ENCODE measurements at regions not wholly inside any gene's neighbourhood (a gene's known extent, or its start where the extent isn't known, plus 50 kb on each side); places are given as distances from the start of the nearest gene placed in this dataset.

DNA sequence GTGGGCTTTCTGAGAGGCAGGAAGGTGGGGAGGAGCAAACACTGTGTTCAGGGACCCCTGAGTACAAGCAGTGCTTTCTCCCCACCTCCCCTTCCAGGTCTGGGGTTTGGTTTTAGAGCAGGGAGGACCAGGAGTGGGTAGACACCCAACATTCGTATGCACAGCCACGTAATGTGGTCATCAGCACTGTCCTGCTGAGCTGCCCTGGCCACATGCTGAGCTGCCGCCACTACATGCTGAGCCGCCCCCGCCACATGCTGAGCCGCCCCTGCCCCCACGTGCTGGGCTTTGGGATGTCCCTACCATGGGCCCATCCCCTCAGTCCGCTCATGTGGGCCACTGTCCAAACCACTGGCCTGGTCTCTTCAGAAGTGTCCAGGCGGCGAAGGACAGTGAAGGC, 214.9 kb upstream of the CST7 start:
- DNase-seq (ENCODE audit: low read depth, low spot score) (no peak), ATAC-seq (no peak)
- Histone ChIP-seq H3K4me3 (ENCODE audit: low read depth in 2 of 2, low read length in 2 of 2) (no peak overlapping the region), H3K27me3 (ENCODE audit: control insufficient read depth, insufficient read depth, low read length) (no peaks in the 10 kb centered on the region; the same call in 1 of the 2 replicates), H3K36me3 (ENCODE audit: control insufficient read depth, insufficient read depth, low read length) (no peaks in the 10 kb centered on the region), H3K9me3 (ENCODE audit: control insufficient read depth, insufficient read depth, low read depth, low read length) (no peaks in the 10 kb centered on the region), H3K27ac (ENCODE audit: low read length) (no peak overlapping the region), H3K4me1 (ENCODE audit: control insufficient read depth, insufficient read depth, low read length) (no peaks in the 10 kb centered on the region)
- ChIA-PET POLR2A (no interaction called here), CTCF (no interaction called here)
- no peak for TF ChIP-seq POLR2AphosphoS5 (IDR thresholded peaks at IDR 0.05; ENCODE audit: low read depth, low read length)
- TF ChIP-seq, protein P1, sequence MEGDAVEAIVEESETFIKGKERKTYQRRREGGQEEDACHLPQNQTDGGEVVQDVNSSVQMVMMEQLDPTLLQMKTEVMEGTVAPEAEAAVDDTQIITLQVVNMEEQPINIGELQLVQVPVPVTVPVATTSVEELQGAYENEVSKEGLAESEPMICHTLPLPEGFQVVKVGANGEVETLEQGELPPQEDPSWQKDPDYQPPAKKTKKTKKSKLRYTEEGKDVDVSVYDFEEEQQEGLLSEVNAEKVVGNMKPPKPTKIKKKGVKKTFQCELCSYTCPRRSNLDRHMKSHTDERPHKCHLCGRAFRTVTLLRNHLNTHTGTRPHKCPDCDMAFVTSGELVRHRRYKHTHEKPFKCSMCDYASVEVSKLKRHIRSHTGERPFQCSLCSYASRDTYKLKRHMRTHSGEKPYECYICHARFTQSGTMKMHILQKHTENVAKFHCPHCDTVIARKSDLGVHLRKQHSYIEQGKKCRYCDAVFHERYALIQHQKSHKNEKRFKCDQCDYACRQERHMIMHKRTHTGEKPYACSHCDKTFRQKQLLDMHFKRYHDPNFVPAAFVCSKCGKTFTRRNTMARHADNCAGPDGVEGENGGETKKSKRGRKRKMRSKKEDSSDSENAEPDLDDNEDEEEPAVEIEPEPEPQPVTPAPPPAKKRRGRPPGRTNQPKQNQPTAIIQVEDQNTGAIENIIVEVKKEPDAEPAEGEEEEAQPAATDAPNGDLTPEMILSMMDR (IDR thresholded peaks at IDR 0.05): no peak
- no peak for TF ChIP-seq TCF7L2 (IDR thresholded peaks at IDR 0.05; ENCODE audit: low read depth, low read length)
- no peak for TF ChIP-seq SIN3A (IDR thresholded peaks at IDR 0.05; ENCODE audit: borderline replicate concordance, insufficient read depth, low read depth, low read length)
- TF ChIP-seq, protein P2, sequence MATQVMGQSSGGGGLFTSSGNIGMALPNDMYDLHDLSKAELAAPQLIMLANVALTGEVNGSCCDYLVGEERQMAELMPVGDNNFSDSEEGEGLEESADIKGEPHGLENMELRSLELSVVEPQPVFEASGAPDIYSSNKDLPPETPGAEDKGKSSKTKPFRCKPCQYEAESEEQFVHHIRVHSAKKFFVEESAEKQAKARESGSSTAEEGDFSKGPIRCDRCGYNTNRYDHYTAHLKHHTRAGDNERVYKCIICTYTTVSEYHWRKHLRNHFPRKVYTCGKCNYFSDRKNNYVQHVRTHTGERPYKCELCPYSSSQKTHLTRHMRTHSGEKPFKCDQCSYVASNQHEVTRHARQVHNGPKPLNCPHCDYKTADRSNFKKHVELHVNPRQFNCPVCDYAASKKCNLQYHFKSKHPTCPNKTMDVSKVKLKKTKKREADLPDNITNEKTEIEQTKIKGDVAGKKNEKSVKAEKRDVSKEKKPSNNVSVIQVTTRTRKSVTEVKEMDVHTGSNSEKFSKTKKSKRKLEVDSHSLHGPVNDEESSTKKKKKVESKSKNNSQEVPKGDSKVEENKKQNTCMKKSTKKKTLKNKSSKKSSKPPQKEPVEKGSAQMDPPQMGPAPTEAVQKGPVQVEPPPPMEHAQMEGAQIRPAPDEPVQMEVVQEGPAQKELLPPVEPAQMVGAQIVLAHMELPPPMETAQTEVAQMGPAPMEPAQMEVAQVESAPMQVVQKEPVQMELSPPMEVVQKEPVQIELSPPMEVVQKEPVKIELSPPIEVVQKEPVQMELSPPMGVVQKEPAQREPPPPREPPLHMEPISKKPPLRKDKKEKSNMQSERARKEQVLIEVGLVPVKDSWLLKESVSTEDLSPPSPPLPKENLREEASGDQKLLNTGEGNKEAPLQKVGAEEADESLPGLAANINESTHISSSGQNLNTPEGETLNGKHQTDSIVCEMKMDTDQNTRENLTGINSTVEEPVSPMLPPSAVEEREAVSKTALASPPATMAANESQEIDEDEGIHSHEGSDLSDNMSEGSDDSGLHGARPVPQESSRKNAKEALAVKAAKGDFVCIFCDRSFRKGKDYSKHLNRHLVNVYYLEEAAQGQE (IDR thresholded peaks at IDR 0.05; ENCODE audit: insufficient read depth in 1 of 2, low read depth in 2 of 2, low read length in 1 of 2): no peak
- no TSS peak for BruUV-seq (replicated peaks)
- in situ Hi-C loops (cut with HindIII; ENCODE audit: low pct_unique_long_range_greater_than_20kb, low sequenced_read_pairs) (no loop called here), intact Hi-C loops (cut with micrococcal nuclease; ENCODE audit: unreplicated experiment) (no loop called here)

DNA sequence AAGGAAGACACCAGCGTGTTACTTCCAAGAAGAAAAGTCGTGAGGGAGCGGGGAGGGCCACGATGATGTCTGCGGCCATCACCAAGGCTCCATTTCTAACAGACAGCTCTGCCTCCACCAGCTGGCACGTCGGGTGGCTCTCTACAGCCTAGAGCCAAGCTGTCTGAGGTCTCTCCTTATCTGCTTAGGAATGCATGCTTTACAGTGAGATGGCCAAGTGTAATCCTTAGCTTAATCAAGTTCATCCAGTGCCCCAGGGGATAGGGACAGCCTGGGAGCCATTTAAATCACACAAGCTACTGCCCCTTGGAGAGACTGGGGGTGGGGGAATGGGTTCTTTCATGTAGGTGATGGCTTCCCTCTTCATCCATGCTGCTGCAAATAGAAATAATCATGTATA, 213.8 kb upstream of the CST7 start:
- in situ Hi-C loops (cut with HindIII; ENCODE audit: low pct_unique_long_range_greater_than_20kb, low sequenced_read_pairs): no loop called here
- no peak for DNase-seq (ENCODE audit: low read depth, low spot score)

More for the DNA sequence above, 213.8 kb upstream of the CST7 start:
- Histone ChIP-seq H3K27me3 (ENCODE audit: control insufficient read depth, insufficient read depth, low read length) (no peaks in the 10 kb centered on the region; the same call in 1 of the 2 replicates), H3K4me3 (ENCODE audit: low read depth in 2 of 2, low read length in 2 of 2) (no peak overlapping the region), H3K36me3 (ENCODE audit: control insufficient read depth, insufficient read depth, low read length) (no peaks in the 10 kb centered on the region), H3K4me1 (ENCODE audit: control insufficient read depth, insufficient read depth, low read length) (no peaks in the 10 kb centered on the region), H3K9me3 (ENCODE audit: control insufficient read depth, insufficient read depth, low read depth, low read length) (no peaks in the 10 kb centered on the region), H3K27ac (ENCODE audit: low read length) (no peak overlapping the region)
- ChIA-PET CTCF (no interaction called here), POLR2A (no interaction called here)
- intact Hi-C loops (cut with micrococcal nuclease; ENCODE audit: unreplicated experiment): no loop called here
- TF ChIP-seq POLR2AphosphoS5 (IDR thresholded peaks at IDR 0.05; ENCODE audit: low read depth, low read length): no peak
- TF ChIP-seq, protein P2 (IDR thresholded peaks at IDR 0.05; ENCODE audit: insufficient read depth in 1 of 2, low read depth in 2 of 2, low read length in 1 of 2): no peak
- ATAC-seq: no peak
- BruUV-seq (replicated peaks): no TSS peak
